GM19468 (cell line): ENCODE measurements at regions not wholly inside any gene's neighbourhood (a gene's known extent, or its start where the extent isn't known, plus 50 kb on each side); places are given as distances from the start of the nearest gene placed in this dataset.
"Not testable (repeated sequence)": the region's sequence is repeated elsewhere in the genome, so short reads cannot be mapped to it uniquely, and the experiment has no call there.

Source experiments
- ATAC-seq: cut with Tn5 transposase; IDR thresholded peaks from one replicate; pipeline ENCODE4 v1.9.1; 2021; ENCODE audit warnings: mild to moderate bottlenecking, moderate library complexity, moderate number of reproducible peaks; ENCODE audit not compliant: unreplicated experiment; ENCODE audit errors: extremely low read depth

- no peak for ATAC-seq
These were observed 546.4 kb upstream of the HTR2C start for GRCh38 chrX:114037515-114037914.

DNA sequence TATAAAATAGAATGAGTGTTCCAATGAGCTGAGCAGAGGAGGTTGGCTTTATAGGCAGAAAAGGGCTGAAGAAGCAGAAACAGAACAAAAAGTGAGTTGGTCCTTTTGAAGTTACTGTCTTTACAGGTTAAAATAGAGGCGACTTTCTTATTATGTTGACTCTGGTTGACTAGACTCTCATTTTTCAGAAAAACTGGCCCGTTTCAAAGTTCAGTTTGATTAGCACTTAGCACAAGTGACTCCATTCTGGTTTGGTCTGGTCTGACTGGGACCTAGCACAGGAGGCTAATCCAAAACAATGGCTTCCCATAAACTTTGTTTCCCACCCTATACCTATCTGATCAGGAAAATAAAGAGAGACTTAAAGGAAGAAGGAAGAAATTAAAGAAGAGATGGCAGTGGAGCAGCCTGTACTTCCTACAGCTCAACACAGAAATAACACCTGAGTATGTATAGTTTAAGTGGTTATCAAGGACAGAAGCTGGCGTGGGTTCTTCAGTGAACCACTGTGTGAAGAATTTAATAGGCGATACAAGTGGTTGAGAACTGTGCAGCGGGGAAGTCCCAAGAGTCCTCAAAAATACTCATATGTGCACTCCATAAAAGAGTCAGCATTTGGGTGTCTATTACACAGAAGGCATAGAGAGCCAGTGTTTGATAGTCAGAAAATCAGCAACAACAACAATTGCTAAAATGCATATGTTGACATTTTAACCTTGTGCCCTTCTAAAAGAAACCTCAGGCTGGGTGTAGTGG is 554.8 kb upstream of the HTR2C start:
- no peak for ATAC-seq

DNA sequence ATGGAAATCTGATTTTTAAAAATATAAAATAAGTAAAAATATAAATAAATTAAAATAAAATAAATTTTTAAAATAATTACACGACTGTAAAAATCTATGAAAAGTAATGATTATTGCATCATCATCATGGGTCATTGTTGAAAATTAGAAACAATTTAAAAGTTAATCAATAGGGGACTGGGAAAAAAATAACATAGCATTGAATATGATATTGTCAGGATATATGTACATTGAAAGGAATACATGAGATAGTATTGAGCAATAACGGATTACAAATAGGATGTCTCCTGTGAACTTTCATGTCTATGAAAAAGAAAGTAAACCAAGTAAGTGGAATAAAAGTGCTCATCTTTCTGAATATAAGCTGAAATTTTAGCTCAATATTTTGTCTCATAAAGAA is 566.8 kb upstream of the HTR2C start:
- ATAC-seq: no peak

DNA sequence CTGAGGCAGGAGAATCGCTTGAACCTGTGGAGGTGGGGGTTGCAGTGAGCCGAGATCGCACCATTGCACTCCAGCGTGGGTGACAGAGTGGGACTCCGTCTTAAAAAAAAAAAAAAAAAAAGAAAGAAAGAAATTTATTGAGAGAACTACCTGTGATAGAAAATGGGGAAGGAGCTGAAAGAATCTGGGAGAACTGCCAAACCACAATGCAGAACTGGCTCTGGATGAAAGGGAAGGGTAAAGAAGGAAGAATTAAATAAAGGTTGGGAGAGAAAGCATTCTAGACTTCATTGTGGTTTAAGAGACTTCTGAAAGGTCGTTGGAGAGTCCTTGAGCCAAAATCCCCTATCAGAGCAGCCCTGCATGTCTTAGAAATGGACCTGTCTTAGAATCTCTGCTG is 567.9 kb upstream of the HTR2C start:
- no peak for ATAC-seq

DNA sequence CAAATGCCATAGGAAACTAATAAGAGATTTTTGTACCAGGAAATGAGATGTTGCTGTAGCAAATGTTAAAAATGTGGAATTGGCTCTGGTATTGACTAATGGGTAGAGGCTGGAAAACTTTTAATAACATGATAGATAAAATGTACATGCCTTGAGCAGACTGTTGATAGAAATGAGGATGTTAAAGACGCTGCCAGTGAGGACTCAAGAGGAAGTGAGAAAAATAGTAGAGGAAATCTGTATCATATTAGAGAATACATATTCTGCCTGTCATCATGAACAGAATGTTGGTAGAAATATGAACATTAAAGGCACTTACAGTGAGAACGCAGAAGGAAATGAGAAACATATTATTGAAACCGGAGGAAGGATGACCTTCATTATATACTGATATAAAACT is 577.2 kb upstream of the HTR2C start:
- no peak for ATAC-seq

DNA sequence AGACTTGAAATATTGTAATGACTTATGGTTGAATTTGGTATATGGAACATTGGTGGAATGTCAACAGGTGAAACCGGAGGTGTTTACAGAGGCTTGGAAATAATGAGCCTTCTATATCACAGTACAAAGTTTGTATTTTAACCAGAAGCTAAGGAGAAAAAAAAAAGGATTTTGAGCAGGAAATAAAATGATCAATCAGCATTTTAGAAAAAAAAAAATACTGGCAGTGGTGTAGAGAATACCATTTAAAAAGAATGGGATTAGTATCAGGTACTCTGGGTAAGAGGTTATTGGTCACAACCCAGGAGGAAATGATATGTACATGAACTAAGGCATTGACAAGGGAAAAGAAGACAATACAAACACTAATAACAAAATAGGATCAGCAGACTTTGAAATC is 587.1 kb upstream of the HTR2C start:
- no peak for ATAC-seq

DNA sequence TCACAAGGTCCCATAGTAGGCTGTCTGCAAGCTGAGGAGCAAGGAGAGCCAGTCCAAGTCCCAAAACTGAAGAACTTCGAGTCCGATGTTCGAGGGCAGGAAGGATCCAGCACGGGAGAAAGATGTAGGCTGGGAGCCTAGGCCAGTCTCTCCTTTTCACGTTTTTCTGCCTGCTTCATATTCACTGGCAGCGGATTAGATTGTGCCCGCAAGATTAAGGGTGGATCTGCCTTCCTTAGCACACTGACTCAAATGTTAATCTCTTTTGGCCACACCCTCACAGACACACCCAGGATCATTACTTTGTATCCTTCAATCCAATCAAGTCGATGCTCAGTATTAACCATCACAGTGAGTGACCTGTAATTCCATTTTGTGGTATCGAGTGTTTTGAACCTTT is 592.2 kb upstream of the HTR2C start:
- not testable (repeated sequence) for ATAC-seq

GRCh38 chrX:113990669-113991068 is 593.2 kb upstream of the HTR2C start:
- ATAC-seq: not testable (repeated sequence)

GRCh38 chrX:113988315-113988935 is 595.5 kb upstream of the HTR2C start:
- not testable (repeated sequence) for ATAC-seq

- ATAC-seq: no peak
These were observed 597.5 kb upstream of the HTR2C start for GRCh38 chrX:113986427-113986826.

- ATAC-seq: no peak
These were observed 601.1 kb upstream of the HTR2C start for GRCh38 chrX:113982766-113983165.

DNA sequence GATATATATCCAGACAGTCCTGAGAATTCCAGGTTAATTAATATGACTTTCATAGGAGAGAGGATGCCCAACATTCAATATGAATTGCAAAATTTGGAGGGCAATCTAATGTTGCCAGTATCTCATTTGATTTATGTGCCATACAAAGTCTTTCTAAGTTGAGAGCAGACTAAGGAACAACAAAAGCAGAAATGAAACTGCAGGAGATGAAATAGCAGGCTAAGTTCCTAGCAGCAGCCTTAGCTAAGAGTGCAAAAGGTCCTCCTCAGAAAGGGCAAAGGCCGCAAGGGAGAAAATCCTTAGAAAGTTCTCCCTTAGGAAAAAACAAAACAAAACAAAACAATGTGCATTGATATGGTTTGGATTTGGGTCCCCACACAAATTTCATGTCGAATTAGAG is 602.9 kb upstream of the HTR2C start:
- ATAC-seq: no peak

DNA sequence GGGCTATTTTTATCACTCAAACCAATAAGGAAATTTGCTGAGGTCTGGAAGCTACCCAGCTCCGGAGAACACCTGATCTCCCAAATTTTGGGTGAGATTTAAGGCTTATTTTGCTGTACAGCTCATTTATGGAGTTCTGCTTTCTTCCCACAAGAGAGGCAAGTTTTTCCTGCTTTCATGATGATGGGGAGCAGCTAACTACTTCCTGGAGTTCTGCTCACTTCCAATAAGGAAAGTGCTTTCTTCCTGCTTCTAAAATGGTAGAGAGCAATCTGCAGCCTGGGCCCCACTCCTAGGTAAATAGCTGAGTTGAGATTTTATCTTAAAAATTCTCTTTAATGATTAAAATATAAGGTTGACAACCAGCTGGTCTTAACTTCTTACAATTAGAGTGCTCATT is 606.0 kb upstream of the HTR2C start:
- ATAC-seq: no peak

- no peak for ATAC-seq
These were observed 608.4 kb upstream of the HTR2C start for GRCh38 chrX:113975441-113975840.

- no peak for ATAC-seq
These were observed 609.0 kb upstream of the HTR2C start for GRCh38 chrX:113974881-113975280.

DNA sequence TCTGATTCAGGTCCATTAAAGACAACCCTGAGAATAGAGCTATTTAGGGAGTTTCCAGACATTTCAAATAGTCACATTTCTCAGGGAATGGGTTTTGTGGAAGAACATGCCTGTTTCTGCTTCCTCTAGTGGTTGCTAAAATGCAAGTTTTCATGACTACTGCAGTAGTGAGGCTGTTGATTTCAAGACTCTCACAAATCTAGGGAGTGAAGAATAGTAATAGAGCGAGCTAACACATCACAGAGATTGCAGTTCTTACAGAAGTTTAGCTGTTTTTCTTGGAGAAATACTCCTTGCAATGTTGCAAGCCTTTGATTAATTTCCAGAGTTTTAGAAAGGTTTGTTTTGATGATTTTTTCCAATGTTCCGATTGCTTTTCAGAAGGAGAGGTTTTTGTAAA is 610.2 kb upstream of the HTR2C start:
- no peak for ATAC-seq

DNA sequence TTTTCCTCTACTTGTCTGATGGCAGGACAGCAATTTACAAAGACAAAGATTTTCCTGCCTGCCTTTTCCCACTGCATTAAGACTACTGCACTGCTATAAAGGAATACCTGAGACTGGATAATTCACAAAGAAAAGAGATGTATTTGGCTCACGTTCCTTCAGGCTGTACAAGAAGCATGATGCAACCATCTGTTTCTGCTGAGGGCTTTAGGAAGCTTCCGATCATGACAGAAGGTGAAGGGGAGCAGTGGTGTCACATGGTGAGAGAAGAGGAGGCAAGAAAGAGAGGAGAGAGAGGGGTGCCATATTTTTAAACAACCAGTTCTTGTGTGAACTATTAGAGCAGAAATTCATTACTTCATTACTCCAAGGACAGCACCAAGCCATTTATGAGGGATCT is 617.1 kb upstream of the HTR2C start:
- no peak for ATAC-seq

DNA sequence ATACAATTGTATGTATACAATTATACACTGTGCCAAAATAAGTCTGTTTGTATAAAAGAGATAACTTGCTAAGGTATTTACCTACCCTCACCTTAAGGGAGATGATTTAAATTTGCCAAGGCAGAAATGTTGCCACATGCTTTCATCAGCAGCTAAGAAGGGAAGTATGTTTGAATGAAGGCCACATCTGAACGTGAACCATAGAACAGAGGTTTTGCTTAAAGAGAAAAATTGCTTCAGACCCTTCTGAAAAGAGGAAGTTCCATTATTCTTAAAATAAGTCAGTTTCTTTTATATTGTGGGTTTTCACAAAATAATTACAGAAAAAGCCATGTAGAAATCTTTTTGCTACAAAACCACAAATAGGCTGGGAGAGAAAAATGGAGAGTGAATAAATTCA is 621.5 kb upstream of the HTR2C start:
- no peak for ATAC-seq

- ATAC-seq: no peak
These were observed 623.8 kb upstream of the HTR2C start for GRCh38 chrX:113959912-113960626.

DNA sequence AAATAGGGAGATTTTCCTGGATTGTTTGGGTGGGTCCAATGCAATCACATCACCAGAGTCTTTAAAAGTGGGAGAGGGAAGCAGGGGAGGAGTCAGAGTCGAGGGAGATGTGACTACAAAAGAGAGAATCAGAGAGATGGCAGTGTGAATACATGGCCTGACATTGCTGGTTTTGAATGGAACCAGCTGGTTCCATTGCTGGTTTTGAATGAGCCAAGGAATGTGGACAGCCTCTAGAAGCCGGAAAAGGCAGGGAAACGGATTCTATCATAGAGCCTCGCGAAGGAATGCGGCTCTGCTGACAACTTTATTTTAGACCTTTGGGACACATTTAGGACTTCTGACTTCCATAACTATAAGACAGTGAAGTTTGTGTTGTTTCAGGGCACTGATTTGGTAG is 627.0 kb upstream of the HTR2C start:
- ATAC-seq: no peak

DNA sequence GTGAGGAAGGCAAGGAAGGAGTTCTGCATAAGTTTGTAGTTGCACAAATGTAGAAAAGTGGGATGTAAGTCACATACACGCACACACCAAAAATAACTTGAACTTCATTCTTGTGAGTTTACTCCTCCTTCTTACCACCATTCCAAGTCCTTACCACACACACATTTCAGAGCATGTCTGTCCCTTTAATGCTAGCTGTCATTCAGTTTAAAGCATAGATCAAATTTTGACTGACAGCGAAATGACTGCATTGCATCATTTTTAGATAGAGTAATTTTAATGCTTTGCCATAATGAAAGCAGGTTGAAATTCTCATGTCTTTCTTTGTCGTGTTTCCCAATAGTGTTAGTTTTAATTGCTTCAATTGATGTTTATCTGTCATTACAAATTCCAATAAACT is 629.6 kb upstream of the HTR2C start:
- ATAC-seq: no peak
